OCI-LY1 (cell line): ENCODE measurements at regions not wholly inside any gene's neighbourhood (a gene's known extent, or its start where the extent isn't known, plus 50 kb on each side); places are given as distances from the start of the nearest gene placed in this dataset.

Experiments used
- CTCF ChIP-seq: fragments of 200-600 bp; sonication (generic), shearing (Covaris generic); IDR thresholded peaks from 2 replicates; pipeline ENCODE4 v1.5.1; 2017; ENCODE audit warnings: mild to moderate bottlenecking, antibody characterized with exemption, low read length, moderate library complexity, mixed read lengths
- EZH2 ChIP-seq: fragments of 200-600 bp; sonication (generic), shearing (Covaris generic); IDR thresholded peaks from 2 replicates; pipeline ENCODE4 v1.8.0; 2017; ENCODE audit warnings: borderline replicate concordance, mixed run types, mild to moderate bottlenecking, antibody characterized with exemption, low read length, moderate library complexity, mixed read lengths

GRCh38 chr1:30129001-30129408 is 594.4 kb downstream of the MATN1 start:
- TF ChIP-seq CTCF (no peak), EZH2 (no peak)
